ENCODE measurements at regions not wholly inside any gene's neighbourhood (a gene's known extent, or its start where the extent isn't known, plus 50 kb on each side); places are given as distances from the start of the nearest gene placed in this dataset.
"Not testable (repeated sequence)": the region's sequence is repeated elsewhere in the genome, so short reads cannot be mapped to it uniquely, and the experiment has no call there.

DNA sequence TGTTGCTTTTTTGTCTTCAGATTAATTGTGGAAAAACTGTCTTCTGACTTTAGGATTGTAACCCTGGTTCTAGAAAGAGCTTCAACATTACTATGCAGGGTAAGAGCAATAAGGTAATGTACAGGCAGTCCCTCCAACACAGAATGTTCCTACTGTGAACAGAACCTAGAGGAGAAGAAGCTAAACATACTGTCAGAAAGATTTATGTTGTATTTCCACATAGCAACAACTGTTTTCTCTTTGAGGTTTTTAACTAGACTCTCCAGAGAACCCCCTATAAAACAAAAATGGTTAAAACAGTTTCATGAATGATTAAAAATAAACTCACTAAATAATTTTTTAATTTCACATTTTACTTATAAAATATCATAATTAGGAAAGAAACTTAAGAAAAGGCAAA lies 64.3 kb upstream of the NAA35 start (continued):
- TF ChIP-seq, protein P1, sequence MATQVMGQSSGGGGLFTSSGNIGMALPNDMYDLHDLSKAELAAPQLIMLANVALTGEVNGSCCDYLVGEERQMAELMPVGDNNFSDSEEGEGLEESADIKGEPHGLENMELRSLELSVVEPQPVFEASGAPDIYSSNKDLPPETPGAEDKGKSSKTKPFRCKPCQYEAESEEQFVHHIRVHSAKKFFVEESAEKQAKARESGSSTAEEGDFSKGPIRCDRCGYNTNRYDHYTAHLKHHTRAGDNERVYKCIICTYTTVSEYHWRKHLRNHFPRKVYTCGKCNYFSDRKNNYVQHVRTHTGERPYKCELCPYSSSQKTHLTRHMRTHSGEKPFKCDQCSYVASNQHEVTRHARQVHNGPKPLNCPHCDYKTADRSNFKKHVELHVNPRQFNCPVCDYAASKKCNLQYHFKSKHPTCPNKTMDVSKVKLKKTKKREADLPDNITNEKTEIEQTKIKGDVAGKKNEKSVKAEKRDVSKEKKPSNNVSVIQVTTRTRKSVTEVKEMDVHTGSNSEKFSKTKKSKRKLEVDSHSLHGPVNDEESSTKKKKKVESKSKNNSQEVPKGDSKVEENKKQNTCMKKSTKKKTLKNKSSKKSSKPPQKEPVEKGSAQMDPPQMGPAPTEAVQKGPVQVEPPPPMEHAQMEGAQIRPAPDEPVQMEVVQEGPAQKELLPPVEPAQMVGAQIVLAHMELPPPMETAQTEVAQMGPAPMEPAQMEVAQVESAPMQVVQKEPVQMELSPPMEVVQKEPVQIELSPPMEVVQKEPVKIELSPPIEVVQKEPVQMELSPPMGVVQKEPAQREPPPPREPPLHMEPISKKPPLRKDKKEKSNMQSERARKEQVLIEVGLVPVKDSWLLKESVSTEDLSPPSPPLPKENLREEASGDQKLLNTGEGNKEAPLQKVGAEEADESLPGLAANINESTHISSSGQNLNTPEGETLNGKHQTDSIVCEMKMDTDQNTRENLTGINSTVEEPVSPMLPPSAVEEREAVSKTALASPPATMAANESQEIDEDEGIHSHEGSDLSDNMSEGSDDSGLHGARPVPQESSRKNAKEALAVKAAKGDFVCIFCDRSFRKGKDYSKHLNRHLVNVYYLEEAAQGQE (IDR thresholded peaks at IDR 0.05; ENCODE audit: low read depth), result no peak
- TF ChIP-seq SIN3A (IDR thresholded peaks at IDR 0.05; ENCODE audit: low read depth) (no peak), JUND (IDR thresholded peaks at IDR 0.05) (no peak)

DNA sequence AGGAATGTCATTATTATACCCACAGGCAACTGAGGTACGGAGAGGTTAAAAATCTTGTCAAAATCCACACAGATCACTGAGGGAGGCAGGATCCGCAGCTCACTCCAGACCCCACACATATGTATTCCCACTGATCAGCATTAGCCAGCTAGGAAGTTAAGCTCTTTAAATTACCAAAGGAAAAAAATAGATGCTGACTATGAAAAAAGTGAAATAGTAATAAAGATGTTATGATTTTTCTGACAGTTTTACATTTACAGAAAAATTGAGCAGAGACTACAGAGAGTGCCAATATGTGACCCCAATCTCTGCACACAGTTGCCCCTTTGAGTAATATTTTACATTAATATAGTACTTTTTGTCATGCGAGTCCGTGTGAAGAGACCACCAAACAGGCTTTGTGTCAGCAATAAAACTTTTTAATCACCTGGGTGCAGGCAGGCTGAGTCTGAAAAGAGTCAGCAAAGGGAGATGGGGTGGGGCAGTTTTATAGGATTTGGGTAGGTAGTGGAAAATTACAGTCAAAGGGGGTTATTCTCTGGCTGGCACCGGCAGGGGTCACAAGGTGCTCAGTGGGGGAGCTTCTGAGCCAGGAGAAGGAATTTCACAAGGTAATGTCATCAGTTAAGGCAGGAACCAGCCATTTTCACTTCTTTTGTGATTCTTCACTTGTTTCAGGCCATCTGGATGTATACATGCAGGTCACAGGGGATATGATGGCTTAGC lies 61.9 kb upstream of the NAA35 start:
- H3K9me3 ChIP-seq (ENCODE audit: control insufficient read depth in 1 of 2, insufficient read depth in 1 of 2, low read depth in 1 of 2, low read length in 2 of 2); H3K4me3 ChIP-seq (replicated peaks in 1 of 2; ENCODE audit: low read depth in 1 of 2, low read length in 2 of 2); H3K27ac ChIP-seq (ENCODE audit: low read depth, low read length); H3K36me3 ChIP-seq (ENCODE audit: control insufficient read depth in 1 of 2, insufficient read depth in 2 of 2, low read length in 2 of 2); H3K9me2 ChIP-seq (ENCODE audit: insufficient read depth); BruUV-seq (replicated peaks); H3K27me3 ChIP-seq (ENCODE audit: insufficient read depth, low read length); H3K79me2 ChIP-seq (ENCODE audit: insufficient read depth, low read length); CTCF ChIA-PET; intact Hi-C loops (cut with micrococcal nuclease); ATAC-seq; DNase-seq (ENCODE audit: low read depth, low spot score); H4K20me1 ChIP-seq (ENCODE audit: insufficient read depth); RAD21 ChIA-PET (ENCODE audit: low non-redundant PET in 1 of 2, low total read pairs in 2 of 2, uncharacterized antibody in 2 of 2, unreplicated experiment in 2 of 2); POLR2A ChIA-PET; H2AFZ ChIP-seq (ENCODE audit: low read depth, low read length, poor library complexity, severe bottlenecking); H3K9ac ChIP-seq (ENCODE audit: low read length): not testable (repeated sequence)
- Histone ChIP-seq H3K4me2 (ENCODE audit: low read length) (peak overlapping the region; percentile 9; the same call in 1 of the 2 replicates), H3K4me1 (ENCODE audit: control insufficient read depth in 1 of 2, insufficient read depth in 2 of 2, low read length in 2 of 2) (peaks cover 11 to 16% of the 10 kb centered on the region in 2 experiments)

DNA sequence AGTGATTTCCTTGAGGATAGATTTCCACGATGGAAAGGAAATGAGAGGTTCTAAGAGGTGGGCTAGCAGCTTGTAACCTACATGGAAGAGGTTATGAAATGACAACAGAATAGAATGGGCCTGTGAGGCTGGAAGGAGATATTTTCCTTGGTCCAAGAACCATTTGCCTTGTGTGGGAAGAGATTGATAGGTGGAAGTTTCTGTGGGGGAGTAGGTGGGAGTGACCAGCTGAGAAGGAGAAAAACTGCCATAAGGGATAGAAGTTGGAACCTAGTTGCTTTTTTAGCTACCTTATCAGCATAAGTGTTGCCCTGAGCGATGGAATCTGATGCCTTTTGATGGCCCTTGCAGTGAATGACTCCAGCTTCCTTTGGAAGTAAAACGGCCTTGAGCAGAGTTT lies 60.4 kb upstream of the NAA35 start:
- H3K4me2 ChIP-seq (ENCODE audit: low read length); H3K27ac ChIP-seq (ENCODE audit: low read depth, low read length); H3K79me2 ChIP-seq (ENCODE audit: insufficient read depth, low read length); H3K9me2 ChIP-seq (ENCODE audit: insufficient read depth); BruUV-seq (replicated peaks); RAD21 ChIA-PET (ENCODE audit: low non-redundant PET in 1 of 2, low total read pairs in 2 of 2, uncharacterized antibody in 2 of 2, unreplicated experiment in 2 of 2); H3K4me3 ChIP-seq (replicated peaks in 1 of 2; ENCODE audit: low read depth in 1 of 2, low read length in 2 of 2); POLR2A ChIA-PET; intact Hi-C loops (cut with micrococcal nuclease); H3K36me3 ChIP-seq (ENCODE audit: control insufficient read depth in 1 of 2, insufficient read depth in 2 of 2, low read length in 2 of 2); H3K27me3 ChIP-seq (ENCODE audit: insufficient read depth, low read length); CTCF ChIA-PET; ATAC-seq; H3K9ac ChIP-seq (ENCODE audit: low read length); H2AFZ ChIP-seq (ENCODE audit: low read depth, low read length, poor library complexity, severe bottlenecking); H3K9me3 ChIP-seq (ENCODE audit: control insufficient read depth in 1 of 2, insufficient read depth in 1 of 2, low read depth in 1 of 2, low read length in 2 of 2); DNase-seq (ENCODE audit: low read depth, low spot score); H4K20me1 ChIP-seq (ENCODE audit: insufficient read depth): not testable (repeated sequence)
- peaks cover 11 to 16% of the 10 kb centered on the region in 2 experiments for H3K4me1 ChIP-seq (ENCODE audit: control insufficient read depth in 1 of 2, insufficient read depth in 2 of 2, low read length in 2 of 2)

Data from HCT116 (cell line).